Endothelial cell of umbilical vein (primary cell): ENCODE measurements at regions not wholly inside any gene's neighbourhood (a gene's known extent, or its start where the extent isn't known, plus 50 kb on each side); places are given as distances from the start of the nearest gene placed in this dataset.

ENCODE experiments used
- EZH2 ChIP-seq: IDR thresholded peaks from 2 replicates; pipeline ENCODE4 v1.6.1; 2012; ENCODE audit warnings: borderline replicate concordance, low read depth, mild to moderate bottlenecking, moderate library complexity, low read length, inconsistent platforms; ENCODE audit not compliant: severe bottlenecking
- MAX ChIP-seq: IDR thresholded peaks from 2 replicates; pipeline ENCODE4 v1.6.1; 2011; ENCODE audit not compliant: insufficient read depth, insufficient read length
- MYC ChIP-seq: IDR thresholded peaks from one replicate; pipeline ENCODE4 v1.6.1; 2011; ENCODE audit warnings: mild to moderate bottlenecking, low read depth, low read length
- POLR2A ChIP-seq: IDR thresholded peaks from 2 replicates; pipeline ENCODE4 v1.6.1; 2012; ENCODE audit warnings: low read depth, mild to moderate bottlenecking, control low read depth, low read length
- POLR2AphosphoS5 ChIP-seq: IDR thresholded peaks from 2 replicates; pipeline ENCODE4 v1.6.1; 2012; ENCODE audit warnings: low read depth, mild to moderate bottlenecking, control low read depth, low read length, moderate library complexity; ENCODE audit not compliant: insufficient read depth
- TF ChIP-seq, protein P1 (sequence below), 2 donors: IDR thresholded peaks; 1 replicate in 1 of 2; 2 replicates in 1 of 2; pipeline ENCODE4 v1.5.1; 2011; ENCODE audit warnings: low read length in 2 of 2, mild to moderate bottlenecking in 2 of 2, moderate library complexity in 2 of 2, control low read depth in 1 of 2, inconsistent platforms in 1 of 2, low read depth in 1 of 2; ENCODE audit not compliant: insufficient read depth in 1 of 2; ENCODE audit errors: extremely low read depth in 1 of 2

- TF ChIP-seq EZH2: no peak
- TF ChIP-seq, protein P1, sequence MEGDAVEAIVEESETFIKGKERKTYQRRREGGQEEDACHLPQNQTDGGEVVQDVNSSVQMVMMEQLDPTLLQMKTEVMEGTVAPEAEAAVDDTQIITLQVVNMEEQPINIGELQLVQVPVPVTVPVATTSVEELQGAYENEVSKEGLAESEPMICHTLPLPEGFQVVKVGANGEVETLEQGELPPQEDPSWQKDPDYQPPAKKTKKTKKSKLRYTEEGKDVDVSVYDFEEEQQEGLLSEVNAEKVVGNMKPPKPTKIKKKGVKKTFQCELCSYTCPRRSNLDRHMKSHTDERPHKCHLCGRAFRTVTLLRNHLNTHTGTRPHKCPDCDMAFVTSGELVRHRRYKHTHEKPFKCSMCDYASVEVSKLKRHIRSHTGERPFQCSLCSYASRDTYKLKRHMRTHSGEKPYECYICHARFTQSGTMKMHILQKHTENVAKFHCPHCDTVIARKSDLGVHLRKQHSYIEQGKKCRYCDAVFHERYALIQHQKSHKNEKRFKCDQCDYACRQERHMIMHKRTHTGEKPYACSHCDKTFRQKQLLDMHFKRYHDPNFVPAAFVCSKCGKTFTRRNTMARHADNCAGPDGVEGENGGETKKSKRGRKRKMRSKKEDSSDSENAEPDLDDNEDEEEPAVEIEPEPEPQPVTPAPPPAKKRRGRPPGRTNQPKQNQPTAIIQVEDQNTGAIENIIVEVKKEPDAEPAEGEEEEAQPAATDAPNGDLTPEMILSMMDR (IDR thresholded peaks at IDR 0.05; ENCODE audit: extremely low read depth in 1 of 2, insufficient read depth in 1 of 2, low read depth in 1 of 2, low read length in 2 of 2): no peak
- TF ChIP-seq POLR2A: no peak
- no peak for TF ChIP-seq POLR2AphosphoS5
- no peak for TF ChIP-seq MAX
- no peak for TF ChIP-seq MYC
Measured at GRCh38 chr1:30654188-30654587, 69.2 kb downstream of the MATN1 start.
